MM.1S (cell line): ENCODE measurements at regions not wholly inside any gene's neighbourhood (a gene's known extent, or its start where the extent isn't known, plus 50 kb on each side); places are given as distances from the start of the nearest gene placed in this dataset.

Experiments used
- EZH2 ChIP-seq: fragments of 300-600 bp; sonication (generic); optimal IDR thresholded peaks from 2 replicates; pipeline ENCODE3; 2017; ENCODE audit warnings: low read depth, mild to moderate bottlenecking, antibody characterized with exemption, low read length, mixed read lengths
- EZH2phosphoT487 ChIP-seq: fragments of 300-600 bp; sonication (generic); IDR thresholded peaks from 2 replicates; pipeline ENCODE4 v1.6.1; 2018; ENCODE audit warnings: antibody characterized with exemption, low read length
- TF ChIP-seq, protein P1 (sequence below): fragments of 300-600 bp; sonication (generic); IDR thresholded peaks from 2 replicates; pipeline ENCODE4 v1.5.1; 2016; ENCODE audit warnings: antibody characterized with exemption, low read length, mixed read lengths

GRCh38 chr3:164539215-164539614, 539.1 kb downstream of the SI start:
- TF ChIP-seq, protein P1, sequence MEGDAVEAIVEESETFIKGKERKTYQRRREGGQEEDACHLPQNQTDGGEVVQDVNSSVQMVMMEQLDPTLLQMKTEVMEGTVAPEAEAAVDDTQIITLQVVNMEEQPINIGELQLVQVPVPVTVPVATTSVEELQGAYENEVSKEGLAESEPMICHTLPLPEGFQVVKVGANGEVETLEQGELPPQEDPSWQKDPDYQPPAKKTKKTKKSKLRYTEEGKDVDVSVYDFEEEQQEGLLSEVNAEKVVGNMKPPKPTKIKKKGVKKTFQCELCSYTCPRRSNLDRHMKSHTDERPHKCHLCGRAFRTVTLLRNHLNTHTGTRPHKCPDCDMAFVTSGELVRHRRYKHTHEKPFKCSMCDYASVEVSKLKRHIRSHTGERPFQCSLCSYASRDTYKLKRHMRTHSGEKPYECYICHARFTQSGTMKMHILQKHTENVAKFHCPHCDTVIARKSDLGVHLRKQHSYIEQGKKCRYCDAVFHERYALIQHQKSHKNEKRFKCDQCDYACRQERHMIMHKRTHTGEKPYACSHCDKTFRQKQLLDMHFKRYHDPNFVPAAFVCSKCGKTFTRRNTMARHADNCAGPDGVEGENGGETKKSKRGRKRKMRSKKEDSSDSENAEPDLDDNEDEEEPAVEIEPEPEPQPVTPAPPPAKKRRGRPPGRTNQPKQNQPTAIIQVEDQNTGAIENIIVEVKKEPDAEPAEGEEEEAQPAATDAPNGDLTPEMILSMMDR: no peak
- TF ChIP-seq EZH2phosphoT487 (no peak), EZH2 (no peak)
